ENCODE measurements at regions not wholly inside any gene's neighbourhood (a gene's known extent, or its start where the extent isn't known, plus 50 kb on each side); places are given as distances from the start of the nearest gene placed in this dataset.
"Not testable (repeated sequence)": the region's sequence is repeated elsewhere in the genome, so short reads cannot be mapped to it uniquely, and the experiment has no call there.

- no peak for DNase-seq
Observed at GRCh38 chr1:5812295-5812694, 179.9 kb downstream of the NPHP4 start.

GRCh38 chr1:5811419-5811818 lies 180.8 kb downstream of the NPHP4 start:
- peak; percentile 2 for DNase-seq

- no peak for DNase-seq
Observed at GRCh38 chr1:5810553-5811270, 181.5 kb downstream of the NPHP4 start.

GRCh38 chr1:5810131-5810530 lies 182.1 kb downstream of the NPHP4 start:
- no peak for DNase-seq

- no peak for DNase-seq
Observed at GRCh38 chr1:5809207-5809788, 182.9 kb downstream of the NPHP4 start.

- DNase-seq = no peak
Observed at GRCh38 chr1:5803851-5804250, 188.4 kb downstream of the NPHP4 start.

- no peak for DNase-seq
Observed at GRCh38 chr1:5802606-5803005, 189.6 kb downstream of the NPHP4 start.

- no peak for DNase-seq
Observed at GRCh38 chr1:5798904-5799303, 193.3 kb downstream of the NPHP4 start.

GRCh38 chr1:5798151-5798730 lies 194.0 kb downstream of the NPHP4 start:
- no peak for DNase-seq

- no peak for DNase-seq
Observed at GRCh38 chr1:5796028-5796427, 196.2 kb downstream of the NPHP4 start.

GRCh38 chr1:5794279-5794678 lies 197.9 kb downstream of the NPHP4 start:
- DNase-seq = no peak

GRCh38 chr1:5793516-5793915 lies 198.7 kb downstream of the NPHP4 start:
- no peak for DNase-seq

GRCh38 chr1:5781079-5781478 lies 211.1 kb downstream of the NPHP4 start:
- no peak for DNase-seq

- DNase-seq = no peak
Observed at GRCh38 chr1:5780324-5780716, 211.9 kb downstream of the NPHP4 start.

- DNase-seq = no peak
Observed at GRCh38 chr1:5779608-5780323, 212.5 kb downstream of the NPHP4 start.

GRCh38 chr1:5776035-5776550 lies 216.1 kb downstream of the NPHP4 start:
- no peak for DNase-seq

- no peak for DNase-seq
Observed at GRCh38 chr1:5774019-5774418, 218.2 kb downstream of the NPHP4 start.

- no peak for DNase-seq
Observed at GRCh38 chr1:5771788-5772187, 220.4 kb downstream of the NPHP4 start.

GRCh38 chr1:5770981-5771765 lies 221.1 kb downstream of the NPHP4 start:
- DNase-seq = no peak

GRCh38 chr1:5769760-5770159 lies 222.5 kb downstream of the NPHP4 start:
- no peak for DNase-seq

- no peak for DNase-seq
Observed at GRCh38 chr1:5769146-5769545, 223.1 kb downstream of the NPHP4 start.

- no peak for DNase-seq
Observed at GRCh38 chr1:5768014-5768413, 224.2 kb downstream of the NPHP4 start.

GRCh38 chr1:5766996-5767395 lies 225.2 kb downstream of the NPHP4 start:
- not testable (repeated sequence) for DNase-seq
